H1 (cell line): ENCODE measurements at regions not wholly inside any gene's neighbourhood (a gene's known extent, or its start where the extent isn't known, plus 50 kb on each side); places are given as distances from the start of the nearest gene placed in this dataset.

Experiments used
- CTCF ChIA-PET: fragments of 300-600 bp; sonication (Branson Sonifier 250); formaldehyde crosslinking; loops from one replicate; lab custom pipeline; 2021; ENCODE audit not compliant: partially characterized antibody; lab: Charles Lee
- POLR2A ChIA-PET: fragments of 300-600 bp; sonication (Branson Sonifier 250); formaldehyde crosslinking; loops from one replicate; lab custom pipeline; 2021; ENCODE audit warnings: inconsistent platforms; ENCODE audit not compliant: partially characterized antibody; lab: Charles Lee
- DNase-seq, 2 experiments: peaks; one replicate each; pipeline versions ENCODE4 v3.0.0 to v3.0.0-alpha.2; 2010 to 2022; ENCODE audit warnings: low spot score in 2 of 2, low read depth in 1 of 2, mixed read lengths in 1 of 2
- FAIRE-seq: peaks from 2 replicates; lab custom pipeline; 2011; peaks lifted over from hg19 to GRCh38; lab: Jason Lieb, UNC
- H2AFZ ChIP-seq: 2 replicates; pipeline ENCODE4 v1.8.1; 2012; ENCODE audit warnings: low read length, inconsistent platforms
- H2AK5ac ChIP-seq: 2 replicates; pipeline ENCODE4 v1.6.1; 2013; ENCODE audit warnings: low read depth, low read length
- H2BK120ac ChIP-seq: replicated peaks from 2 replicates; pipeline ENCODE3; 2013; ENCODE audit warnings: low read depth, low read length, inconsistent platforms
- H2BK12ac ChIP-seq: 2 replicates; pipeline ENCODE4 v1.6.1; 2013; ENCODE audit warnings: low read depth, low read length
- H2BK15ac ChIP-seq: 2 replicates; pipeline ENCODE4 v1.6.1; 2013; ENCODE audit warnings: low read length
- H2BK20ac ChIP-seq: 2 replicates; pipeline ENCODE4 v1.6.1; 2013; ENCODE audit warnings: low read length
- H2BK5ac ChIP-seq: 2 replicates; pipeline ENCODE4 v1.6.1; 2013; ENCODE audit warnings: low read depth, low read length
- H3K14ac ChIP-seq: 2 replicates; pipeline ENCODE4 v1.6.1; 2013; ENCODE audit warnings: inconsistent platforms; ENCODE audit not compliant: insufficient read length
- H3K18ac ChIP-seq: 2 replicates; pipeline ENCODE4 v1.6.1; 2013; ENCODE audit warnings: low read length; ENCODE audit errors: extremely low read depth
- H3K23ac ChIP-seq: 2 replicates; pipeline ENCODE4 v1.6.1; 2013; ENCODE audit warnings: inconsistent platforms; ENCODE audit not compliant: insufficient read length
- H3K23me2 ChIP-seq: 2 replicates; pipeline ENCODE4 v1.6.1; 2013; ENCODE audit warnings: low read depth, low read length
- H3K27ac ChIP-seq: 2 replicates; pipeline ENCODE4 v1.6.1; 2011; ENCODE audit warnings: low read depth, low read length, inconsistent platforms
- H3K27me3 ChIP-seq, 4 experiments: replicated peaks in 1 of 4; 1 replicate in 1 of 4; 2 replicates in 3 of 4; pipeline versions ENCODE4 v1.6.1 to v1.8.1; 2011 to 2013; ENCODE audit warnings: low read length in 3 of 4, mild to moderate bottlenecking in 3 of 4, inconsistent platforms in 2 of 4, mixed read lengths in 2 of 4, moderate library complexity in 1 of 4; ENCODE audit not compliant: control insufficient read depth in 3 of 4, insufficient read depth in 3 of 4; ENCODE audit errors: extremely low read depth in 1 of 4
- H3K36me3 ChIP-seq, 4 experiments: 2 replicates each; pipeline versions ENCODE4 v1.6.1 to v1.8.1; 2011 to 2013; ENCODE audit warnings: mild to moderate bottlenecking in 4 of 4, low read length in 3 of 4, moderate library complexity in 2 of 4, control low read depth in 1 of 4, inconsistent platforms in 1 of 4; ENCODE audit not compliant: insufficient read depth in 4 of 4, control insufficient read depth in 2 of 4
- H3K4ac ChIP-seq: replicated peaks from 2 replicates; pipeline ENCODE3; 2013; ENCODE audit warnings: low read length, low read depth, mixed read lengths, inconsistent platforms; ENCODE audit not compliant: insufficient read length
- H3K4me1 ChIP-seq, 4 experiments: replicated peaks in 1 of 4; 1 replicate in 1 of 4; 2 replicates in 3 of 4; pipeline versions ENCODE4 v1.6.1 to v1.8.1; 2011 to 2013; ENCODE audit warnings: low read length in 3 of 4, inconsistent platforms in 2 of 4, mixed read lengths in 1 of 4; ENCODE audit not compliant: insufficient read depth in 4 of 4, control insufficient read depth in 3 of 4
- H3K4me2 ChIP-seq, 2 experiments: 2 replicates each; pipeline versions ENCODE4 v1.6.1 to v1.8.1; 2011 to 2013; ENCODE audit warnings: low read depth in 2 of 2, low read length in 2 of 2, control low read depth in 1 of 2, inconsistent platforms in 1 of 2, mild to moderate bottlenecking in 1 of 2; ENCODE audit not compliant: insufficient read depth in 1 of 2
- H3K4me3 ChIP-seq, 4 experiments: fragments of 200-600, 300-600 bp in 1 of 4; sonication (generic), shearing (Covaris generic), sonication (Bioruptor Twin) in 1 of 4; 2 replicates each; pipeline versions ENCODE4 v1.5.1 to v1.8.1; 2011 to 2016; ENCODE audit warnings: low read length in 4 of 4, low read depth in 3 of 4, control low read depth in 2 of 4, inconsistent platforms in 2 of 4, mild to moderate bottlenecking in 2 of 4, mixed read lengths in 1 of 4, moderate library complexity in 1 of 4; ENCODE audit not compliant: insufficient read depth in 2 of 4; ENCODE audit errors: extremely low read depth in 1 of 4
- H3K56ac ChIP-seq: replicated peaks from 2 replicates; pipeline ENCODE3; 2013; ENCODE audit warnings: low read depth, mild to moderate bottlenecking, mixed read lengths, low read length, inconsistent platforms; ENCODE audit not compliant: insufficient read length
- H3K79me1 ChIP-seq: 2 replicates; pipeline ENCODE4 v1.6.1; 2013; ENCODE audit warnings: low read depth, low read length, control low read depth
- H3K79me2 ChIP-seq, 2 experiments: 2 replicates each; pipeline versions ENCODE4 v1.6.1 to v1.8.1; 2012 to 2013; ENCODE audit warnings: low read length in 2 of 2, mild to moderate bottlenecking in 2 of 2, inconsistent platforms in 1 of 2; ENCODE audit not compliant: insufficient read depth in 2 of 2, control insufficient read depth in 1 of 2
- H3K9ac ChIP-seq, 4 experiments: replicated peaks in 1 of 4; 1 replicate in 1 of 4; 2 replicates in 3 of 4; pipeline versions ENCODE4 v1.6.1 to v1.8.1; 2011 to 2013; ENCODE audit warnings: low read depth in 3 of 4, low read length in 3 of 4, control low read depth in 2 of 4, mild to moderate bottlenecking in 2 of 4, moderate library complexity in 2 of 4, inconsistent platforms in 1 of 4; ENCODE audit errors: extremely low read depth in 1 of 4
- H3K9me3 ChIP-seq, 2 experiments: 2 replicates each; pipeline versions ENCODE4 v1.6.1 to v1.8.1; 2012 to 2013; ENCODE audit warnings: mild to moderate bottlenecking in 2 of 2, moderate library complexity in 2 of 2, control low read depth in 1 of 2, inconsistent platforms in 1 of 2, low read depth in 1 of 2, low read length in 1 of 2, mixed read lengths in 1 of 2; ENCODE audit not compliant: insufficient read depth in 2 of 2
- H4K20me1 ChIP-seq, 2 experiments: replicated peaks in 1 of 2; 2 replicates each; pipeline versions ENCODE3 to v1.8.1; 2011 to 2013; ENCODE audit warnings: inconsistent platforms in 2 of 2, low read length in 2 of 2, mild to moderate bottlenecking in 1 of 2; ENCODE audit not compliant: insufficient read depth in 2 of 2, control insufficient read depth in 1 of 2
- H4K5ac ChIP-seq: 2 replicates; pipeline ENCODE4 v1.6.1; 2013; ENCODE audit warnings: low read length, low read depth, mixed read lengths, inconsistent platforms; ENCODE audit not compliant: insufficient read length
- H4K8ac ChIP-seq: 2 replicates; pipeline ENCODE4 v1.8.0; 2013; ENCODE audit warnings: mild to moderate bottlenecking, moderate library complexity, low read length, inconsistent platforms; ENCODE audit not compliant: insufficient read depth; ENCODE audit errors: extremely low read depth
- H4K91ac ChIP-seq: replicated peaks from 2 replicates; pipeline ENCODE3; 2013; ENCODE audit warnings: low read length, mixed read lengths, inconsistent platforms; ENCODE audit not compliant: insufficient read length
- CBX5 ChIP-seq: fragments of 300-800, 300-1000 bp; sonication (generic); IDR thresholded peaks from 2 replicates; pipeline ENCODE4 v1.7.1; 2016; ENCODE audit warnings: antibody characterized with exemption, low read length, low read depth
- CEBPB ChIP-seq: IDR thresholded peaks from 2 replicates; pipeline ENCODE4 v1.6.1; 2012; ENCODE audit warnings: low read depth, low read length
- POU5F1 ChIP-seq: IDR thresholded peaks from 2 replicates; pipeline ENCODE4 v1.6.1; 2011; ENCODE audit warnings: low read depth, mild to moderate bottlenecking, low read length, moderate library complexity
- RFX5 ChIP-seq: IDR thresholded peaks from 2 replicates; pipeline ENCODE4 v1.6.1; 2011; ENCODE audit warnings: low read depth, low read length, improper control_type of control experiment, borderline replicate concordance
- RXRA ChIP-seq: IDR thresholded peaks from 2 replicates; pipeline ENCODE4 v1.6.1; 2011; ENCODE audit warnings: low read depth, mild to moderate bottlenecking, low read length, moderate library complexity; ENCODE audit not compliant: insufficient read depth
- SIRT6 ChIP-seq: IDR thresholded peaks from one replicate; pipeline ENCODE4 v1.7.1; 2012; ENCODE audit warnings: low read length, inconsistent platforms
- SP1 ChIP-seq: IDR thresholded peaks from 2 replicates; pipeline ENCODE4 v1.6.1; 2011; ENCODE audit warnings: low read depth, low read length
- SRF ChIP-seq: IDR thresholded peaks from 2 replicates; pipeline ENCODE4 v1.6.1; 2011; ENCODE audit warnings: mild to moderate bottlenecking, low read depth, low read length, moderate library complexity
- TAF1 ChIP-seq: IDR thresholded peaks from 2 replicates; pipeline ENCODE4 v1.6.1; 2011; ENCODE audit warnings: mild to moderate bottlenecking, low read depth, low read length
- YY1 ChIP-seq: IDR thresholded peaks from 2 replicates; pipeline ENCODE4 v1.6.1; 2011; ENCODE audit warnings: low read depth, mild to moderate bottlenecking, low read length
- ZNF274 ChIP-seq: IDR thresholded peaks from 2 replicates; pipeline ENCODE4 v1.7.0; 2012; ENCODE audit warnings: low read length, borderline replicate concordance; ENCODE audit errors: extremely low read depth
- WGBS, 2 experiments: shearing (Covaris generic) in 1 of 2; methylation state at CpG; one replicate each; pipeline versions ENCODE4 v1.1.6 to v1.1.7; 2013 to 2015; ENCODE audit warnings: low lambda C conversion rate in 2 of 2, mixed read lengths in 2 of 2, inconsistent platforms in 1 of 2, low coverage in 1 of 2, missing lambda C conversion rate in 1 of 2; ENCODE audit not compliant: insufficient replicate concordance in 2 of 2, insufficient coverage in 1 of 2, insufficient read length in 1 of 2; ENCODE audit errors: extremely low coverage in 1 of 2, missing lambda C conversion rate in 1 of 2; 5-methylcytosine and 5-hydroxymethylcytosine counted together
- TF ChIP-seq, protein P1 (sequence below): IDR thresholded peaks from 2 replicates; pipeline ENCODE4 v1.6.1; 2011; ENCODE audit warnings: low read length, improper control_type of control experiment
- TF ChIP-seq, protein P2 (sequence below): IDR thresholded peaks from 2 replicates; pipeline ENCODE4 v1.6.1; 2011; ENCODE audit warnings: low read depth, mild to moderate bottlenecking, low read length; ENCODE audit not compliant: insufficient read depth
- TF ChIP-seq, protein P3 (sequence below): IDR thresholded peaks from 2 replicates; pipeline ENCODE4 v1.6.1; 2012; ENCODE audit warnings: inconsistent platforms

DNA sequence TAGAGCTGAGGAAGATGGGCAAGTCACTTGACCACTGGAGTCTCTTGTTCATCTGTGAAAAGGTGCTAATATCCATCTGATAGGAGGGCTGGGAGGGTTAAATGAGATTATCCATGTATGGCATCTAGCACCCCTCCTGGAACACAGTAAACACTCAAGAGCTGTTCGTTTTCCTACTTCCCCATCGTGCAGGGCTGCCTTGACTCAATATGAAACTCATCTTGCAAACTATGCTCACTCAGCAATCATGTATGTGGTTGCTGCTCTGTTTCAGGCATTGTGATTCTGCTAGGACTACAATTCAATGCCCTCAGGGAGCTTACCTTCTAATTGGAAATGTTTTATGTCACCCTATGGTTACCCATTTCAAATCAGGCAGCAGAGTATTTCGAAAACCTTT, 395.6 kb downstream of the BCAT1 start:
- no peak overlapping the region for H3K23ac ChIP-seq
- H3K4ac ChIP-seq = no peak overlapping the region
- no peak overlapping the region for H2BK15ac ChIP-seq
- no peak overlapping the region for H3K18ac ChIP-seq
- H3K27ac ChIP-seq = no peak overlapping the region
- no peak for FAIRE-seq
- H3K36me3 ChIP-seq = no peaks in the 10 kb centered on the region
- no peak overlapping the region for H3K4me2 ChIP-seq
- H2AK5ac ChIP-seq = no peak overlapping the region
- WGBS, 2 experiments = 89% methylated on average over 3 of the region's 3 CpGs; no CpG with 5 or more reads in 1 of the 2 experiments
- no peak overlapping the region for H4K91ac ChIP-seq
- no peaks in the 10 kb centered on the region for H3K79me1 ChIP-seq
- H2BK20ac ChIP-seq = no peak overlapping the region
- no peaks in the 10 kb centered on the region for H4K20me1 ChIP-seq
- no peak overlapping the region for H3K9ac ChIP-seq
- no peak overlapping the region for H2BK12ac ChIP-seq
- H4K5ac ChIP-seq = no peak overlapping the region
- H2BK5ac ChIP-seq = no peak overlapping the region
- H3K4me1 ChIP-seq = peaks cover 0 to 9% (median 4%) of the 10 kb centered on the region in 4 experiments; a peak in 6 of 7 replicates
- no peak overlapping the region for H3K56ac ChIP-seq
- ChIA-PET CTCF (interaction anchor here (1.4 kb wide), 1 partner anchor 12 kb away, joined by 5 read pairs; no protein-coding TSS in a partner anchor), POLR2A (interaction anchor here (0.5 to 1.3 kb wide), 2 partner anchors 9 to 383 kb away, joined by 3 to 4 read pairs; no protein-coding TSS in a partner anchor)
- H2AFZ ChIP-seq = no peak overlapping the region
- no peak overlapping the region for H2BK120ac ChIP-seq
- no peak for DNase-seq
- H3K23me2 ChIP-seq = no peaks in the 10 kb centered on the region
- H3K27me3 ChIP-seq = no peaks in the 10 kb centered on the region
- H4K8ac ChIP-seq = no peak overlapping the region
- no peaks in the 10 kb centered on the region for H3K9me3 ChIP-seq
- no peak overlapping the region for H3K14ac ChIP-seq
- H3K79me2 ChIP-seq = no peaks in the 10 kb centered on the region
- no peak overlapping the region for H3K4me3 ChIP-seq
- TF ChIP-seq, protein P1, sequence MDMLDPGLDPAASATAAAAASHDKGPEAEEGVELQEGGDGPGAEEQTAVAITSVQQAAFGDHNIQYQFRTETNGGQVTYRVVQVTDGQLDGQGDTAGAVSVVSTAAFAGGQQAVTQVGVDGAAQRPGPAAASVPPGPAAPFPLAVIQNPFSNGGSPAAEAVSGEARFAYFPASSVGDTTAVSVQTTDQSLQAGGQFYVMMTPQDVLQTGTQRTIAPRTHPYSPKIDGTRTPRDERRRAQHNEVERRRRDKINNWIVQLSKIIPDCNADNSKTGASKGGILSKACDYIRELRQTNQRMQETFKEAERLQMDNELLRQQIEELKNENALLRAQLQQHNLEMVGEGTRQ = no peak
- TF ChIP-seq SIRT6 = no peak
- TF ChIP-seq CEBPB = no peak
- TF ChIP-seq SRF = no peak
- no peak for TF ChIP-seq POU5F1
- TF ChIP-seq TAF1 = no peak
- TF ChIP-seq CBX5 = no peak
- TF ChIP-seq RFX5 = no peak
- no peak for TF ChIP-seq ZNF274
- no peak for TF ChIP-seq SP1
- TF ChIP-seq RXRA = no peak
- TF ChIP-seq YY1 = no peak
- TF ChIP-seq, protein P2, sequence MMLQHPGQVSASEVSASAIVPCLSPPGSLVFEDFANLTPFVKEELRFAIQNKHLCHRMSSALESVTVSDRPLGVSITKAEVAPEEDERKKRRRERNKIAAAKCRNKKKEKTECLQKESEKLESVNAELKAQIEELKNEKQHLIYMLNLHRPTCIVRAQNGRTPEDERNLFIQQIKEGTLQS = no peak
- TF ChIP-seq, protein P3, sequence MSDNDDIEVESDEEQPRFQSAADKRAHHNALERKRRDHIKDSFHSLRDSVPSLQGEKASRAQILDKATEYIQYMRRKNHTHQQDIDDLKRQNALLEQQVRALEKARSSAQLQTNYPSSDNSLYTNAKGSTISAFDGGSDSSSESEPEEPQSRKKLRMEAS = no peak
